Mucosa of descending colon (tissue), 3 donors: ENCODE measurements at regions not wholly inside any gene's neighbourhood (a gene's known extent, or its start where the extent isn't known, plus 50 kb on each side); places are given as distances from the start of the nearest gene placed in this dataset.

Source experiments
- ATAC-seq: fragments of 200-7000 bp; cut with Tn5 transposase; one replicate; pipeline ENCODE4 v1.9.1; 2020; ENCODE audit warnings: mild to moderate bottlenecking, moderate library complexity
- DNase-seq, 3 donors: peaks; one replicate each; pipeline ENCODE4 v3.0.0-alpha.2; 2020
- H3K36me3 ChIP-seq: fragments of 200-600 bp; one replicate; pipeline ENCODE4 v1.8.0; 2021; ENCODE audit warnings: low read depth, mild to moderate bottlenecking
- H3K4me1 ChIP-seq: fragments of 200-600 bp; one replicate; pipeline ENCODE4 v1.8.0; 2021; ENCODE audit warnings: low read depth, mild to moderate bottlenecking
- H3K4me3 ChIP-seq: fragments of 200-600 bp; one replicate; pipeline ENCODE4 v1.8.0; 2021; ENCODE audit warnings: mild to moderate bottlenecking
- H3K9me3 ChIP-seq: fragments of 200-600 bp; one replicate; pipeline ENCODE4 v1.8.0; 2021; ENCODE audit warnings: mild to moderate bottlenecking
- intact Hi-C, 2 donors: fragments of 100-400 bp; cut with DNase I in 1 of 2; cut with micrococcal nuclease in 1 of 2; formaldehyde crosslinking; loops; one replicate each; pipeline versions ENCODE4 v1.11.0 to v1.11.1; 2022; cut with DNase I, micrococcal nuclease
- TF ChIP-seq, protein P1 (sequence below): fragments of 200-600 bp; IDR thresholded peaks from one replicate; pipeline ENCODE4 v1.8.0; 2022; ENCODE audit warnings: antibody characterized with exemption, mild to moderate bottlenecking
- donor health status: DM: no; HTN: no; CAD: no; lungs with moderate emphysema.
- donor health status: DM: no; HTN: no; CAD: no.
- donor health status: DM: no; HTN: yes; CAD: no.

DNA sequence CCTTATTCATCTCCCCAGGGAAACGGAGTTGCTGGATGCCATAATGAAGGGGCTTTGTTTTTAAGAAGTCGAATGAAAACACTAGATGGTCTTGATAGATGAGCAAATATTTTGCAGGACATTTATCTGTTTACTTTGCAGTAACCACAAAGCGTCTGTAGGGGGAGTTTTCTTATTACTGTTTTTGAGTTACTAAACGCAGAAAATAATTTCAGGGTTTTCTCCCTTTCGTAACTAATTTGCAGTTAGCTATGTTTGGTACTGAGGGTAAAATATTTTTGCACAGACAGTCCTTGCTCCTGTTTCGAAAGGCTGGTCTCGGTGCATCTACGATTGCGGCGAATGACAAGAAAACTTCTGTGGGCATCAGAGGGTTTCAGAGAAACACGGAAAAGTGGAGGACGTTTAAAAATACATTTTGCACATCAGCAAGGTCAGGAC lies 505.6 kb upstream of the MKI67 start:
- intact Hi-C loops = no loop called here
- H3K4me3 ChIP-seq = no peak overlapping the region
- DNase-seq = no peak
- no peaks in the 10 kb centered on the region for H3K36me3 ChIP-seq
- no peaks in the 10 kb centered on the region for H3K9me3 ChIP-seq
- TF ChIP-seq, protein P1, sequence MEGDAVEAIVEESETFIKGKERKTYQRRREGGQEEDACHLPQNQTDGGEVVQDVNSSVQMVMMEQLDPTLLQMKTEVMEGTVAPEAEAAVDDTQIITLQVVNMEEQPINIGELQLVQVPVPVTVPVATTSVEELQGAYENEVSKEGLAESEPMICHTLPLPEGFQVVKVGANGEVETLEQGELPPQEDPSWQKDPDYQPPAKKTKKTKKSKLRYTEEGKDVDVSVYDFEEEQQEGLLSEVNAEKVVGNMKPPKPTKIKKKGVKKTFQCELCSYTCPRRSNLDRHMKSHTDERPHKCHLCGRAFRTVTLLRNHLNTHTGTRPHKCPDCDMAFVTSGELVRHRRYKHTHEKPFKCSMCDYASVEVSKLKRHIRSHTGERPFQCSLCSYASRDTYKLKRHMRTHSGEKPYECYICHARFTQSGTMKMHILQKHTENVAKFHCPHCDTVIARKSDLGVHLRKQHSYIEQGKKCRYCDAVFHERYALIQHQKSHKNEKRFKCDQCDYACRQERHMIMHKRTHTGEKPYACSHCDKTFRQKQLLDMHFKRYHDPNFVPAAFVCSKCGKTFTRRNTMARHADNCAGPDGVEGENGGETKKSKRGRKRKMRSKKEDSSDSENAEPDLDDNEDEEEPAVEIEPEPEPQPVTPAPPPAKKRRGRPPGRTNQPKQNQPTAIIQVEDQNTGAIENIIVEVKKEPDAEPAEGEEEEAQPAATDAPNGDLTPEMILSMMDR = no peak
- ATAC-seq = no peak
- H3K4me1 ChIP-seq = no peaks in the 10 kb centered on the region

DNA sequence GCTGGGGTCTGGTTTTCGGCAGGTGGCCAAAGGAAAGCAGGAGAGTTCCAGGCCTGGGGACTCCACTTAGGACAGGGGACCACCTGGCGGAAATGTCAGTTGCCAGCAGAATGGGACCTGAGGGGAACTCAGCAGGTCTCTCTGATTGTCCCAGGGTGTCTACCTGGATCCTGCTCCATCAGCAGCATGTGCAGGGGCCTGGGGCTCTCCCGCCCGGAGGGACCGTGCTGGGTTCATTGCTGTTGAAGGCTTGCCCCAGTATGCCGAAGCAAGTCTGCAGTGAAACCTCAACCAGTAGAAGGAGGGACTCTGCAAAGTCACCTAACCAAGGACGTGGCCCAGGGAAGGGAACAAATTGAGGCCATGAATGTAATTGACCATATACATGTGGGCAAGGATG lies 506.5 kb upstream of the MKI67 start:
- no peaks in the 10 kb centered on the region for H3K4me1 ChIP-seq
- DNase-seq (no peak), ATAC-seq (no peak)
- TF ChIP-seq, protein P1 = no peak
- no peak overlapping the region for H3K4me3 ChIP-seq
- H3K9me3 ChIP-seq = no peaks in the 10 kb centered on the region
- intact Hi-C loops = no loop called here
- no peaks in the 10 kb centered on the region for H3K36me3 ChIP-seq

DNA sequence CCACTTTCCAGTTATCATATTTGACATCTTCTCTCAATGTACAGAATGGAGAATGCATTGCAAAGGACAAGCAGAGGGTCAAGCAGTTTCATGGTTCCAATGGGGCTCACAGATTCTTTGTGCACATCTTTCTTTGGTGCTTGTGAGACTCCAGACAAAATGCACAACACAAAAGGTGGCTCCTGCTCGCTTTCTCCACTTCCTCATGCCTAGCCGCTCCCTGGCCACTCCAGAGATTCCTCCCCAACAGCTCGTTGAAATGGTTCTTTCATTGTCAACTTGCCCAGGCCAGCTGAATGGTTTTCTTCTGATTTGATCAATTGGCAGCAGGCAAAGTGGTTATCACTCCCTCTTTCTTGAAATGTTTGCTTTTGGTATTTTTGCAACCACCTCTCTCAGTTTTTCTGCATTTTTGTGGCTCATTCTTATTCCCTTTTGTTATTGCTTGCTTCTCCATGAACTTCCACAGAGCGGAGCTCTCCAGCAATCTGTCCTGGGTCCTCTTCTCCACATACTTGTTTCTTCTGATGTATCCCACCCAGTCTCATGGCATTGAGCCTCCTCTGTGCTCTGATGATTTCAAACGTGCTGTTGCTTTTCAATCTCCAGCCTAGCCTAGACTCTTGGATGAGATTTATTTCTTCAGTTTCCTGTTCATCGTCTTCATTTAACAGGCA lies 507.8 kb upstream of the MKI67 start:
- no peaks in the 10 kb centered on the region for H3K9me3 ChIP-seq
- ATAC-seq (peak; percentile 76), DNase-seq (peak in 1 of 3 donors; percentile 33)
- no peaks in the 10 kb centered on the region for H3K36me3 ChIP-seq
- intact Hi-C loops = no loop called here
- no peaks in the 10 kb centered on the region for H3K4me1 ChIP-seq
- TF ChIP-seq, protein P1 = no peak
- H3K4me3 ChIP-seq = no peak overlapping the region

DNA sequence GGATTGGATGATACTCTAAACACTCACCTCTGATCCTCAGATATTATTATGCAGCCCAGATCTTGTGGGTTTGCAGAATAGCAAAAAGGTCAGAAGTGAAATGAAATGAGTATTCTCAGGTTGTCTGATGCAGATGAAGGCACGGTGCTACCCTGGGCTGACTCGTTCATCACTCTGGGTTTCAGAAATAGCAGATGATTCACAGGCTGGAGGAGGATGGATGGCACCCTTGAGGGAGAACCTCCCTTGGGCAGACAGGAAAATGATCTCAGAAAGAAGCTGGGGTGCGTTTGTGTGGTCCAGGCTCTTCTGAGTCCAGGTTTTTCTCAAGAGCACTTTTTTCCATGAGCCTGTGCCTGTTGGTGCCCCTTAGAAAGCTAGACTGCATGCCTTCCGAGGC lies 515.8 kb upstream of the MKI67 start:
- no peaks in the 10 kb centered on the region for H3K4me1 ChIP-seq
- DNase-seq (no peak), ATAC-seq (no peak)
- intact Hi-C loops = no loop called here
- no peaks in the 10 kb centered on the region for H3K36me3 ChIP-seq
- H3K4me3 ChIP-seq = no peak overlapping the region
- TF ChIP-seq, protein P1 = no peak
- no peaks in the 10 kb centered on the region for H3K9me3 ChIP-seq

DNA sequence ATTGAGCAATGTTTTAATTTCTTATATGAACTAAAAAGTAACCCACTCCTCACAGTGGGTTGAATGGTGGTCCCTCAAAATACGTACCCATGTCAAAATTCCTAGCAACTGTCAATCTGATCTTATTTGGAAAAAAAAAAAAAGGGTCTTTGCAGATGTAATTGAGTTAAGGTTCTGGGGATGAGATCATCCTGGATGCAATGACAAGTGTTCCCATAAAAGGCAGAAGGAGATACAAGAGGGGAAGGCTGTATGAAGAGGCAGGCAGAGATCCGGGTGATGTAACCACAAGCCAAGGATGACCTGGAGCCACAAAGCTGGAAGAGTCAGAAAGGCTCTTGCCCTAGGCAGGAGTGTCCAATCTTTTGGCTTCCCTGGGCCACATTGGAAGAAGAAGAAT lies 516.3 kb upstream of the MKI67 start:
- ATAC-seq = no peak
- Histone ChIP-seq H3K4me3 (no peak overlapping the region), H3K4me1 (no peaks in the 10 kb centered on the region), H3K9me3 (no peaks in the 10 kb centered on the region), H3K36me3 (no peaks in the 10 kb centered on the region)
- TF ChIP-seq, protein P1 = no peak
- intact Hi-C loops = no loop called here
- DNase-seq = no peak

DNA sequence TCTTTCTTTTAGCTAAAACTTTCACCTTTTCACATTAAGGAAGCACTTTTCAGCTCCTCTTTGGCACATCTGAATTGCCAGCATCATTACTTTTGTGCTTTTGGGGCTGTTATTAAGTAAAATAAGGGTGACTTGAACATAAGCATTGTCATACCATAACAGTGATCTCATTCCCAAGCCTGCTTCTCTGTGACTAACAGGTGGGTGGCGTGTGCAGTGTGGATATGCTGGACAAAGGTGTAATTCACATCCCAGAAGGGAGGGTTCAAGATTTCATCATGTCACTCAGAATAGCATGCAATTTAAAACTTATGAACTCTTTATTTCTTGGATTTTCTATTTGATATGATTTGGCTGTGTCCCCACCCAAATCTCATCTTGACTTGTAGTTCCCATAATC lies 517.4 kb upstream of the MKI67 start:
- TF ChIP-seq, protein P1 = no peak
- intact Hi-C loops = no loop called here
- no peak for ATAC-seq
- H3K36me3 ChIP-seq = no peaks in the 10 kb centered on the region
- no peaks in the 10 kb centered on the region for H3K9me3 ChIP-seq
- no peak for DNase-seq
- H3K4me1 ChIP-seq = no peaks in the 10 kb centered on the region
- no peak overlapping the region for H3K4me3 ChIP-seq
